HEK293 (cell line): ENCODE measurements at regions not wholly inside any gene's neighbourhood (a gene's known extent, or its start where the extent isn't known, plus 50 kb on each side); places are given as distances from the start of the nearest gene placed in this dataset.
"Not testable (repeated sequence)": the region's sequence is repeated elsewhere in the genome, so short reads cannot be mapped to it uniquely, and the experiment has no call there.

ENCODE experiments used
- CTCF ChIA-PET: fragments of 350-600 bp; formaldehyde crosslinking; extraction: SDS; loops from one replicate; lab custom pipeline; 2021; ENCODE audit warnings: antibody characterized with exemption; lab: Yijun Ruan, JAX
- POLR2A ChIA-PET: fragments of 300-600 bp; formaldehyde crosslinking; extraction: SDS; loops from one replicate; lab custom pipeline; 2020; ENCODE audit warnings: antibody characterized with exemption, inconsistent platforms; lab: Yijun Ruan, JAX
- H3K27ac ChIP-seq: fragments of 200-500 bp; sonication (Bioruptor generic); 2 replicates; pipeline ENCODE4 v1.5.1; 2014; ENCODE audit warnings: low read depth, low read length, control low read depth, inconsistent platforms; ENCODE audit errors: extremely low read depth
- H3K36me3 ChIP-seq, 2 experiments: fragments of 200-500 bp in 1 of 2; sonication (Bioruptor generic) in 1 of 2; 1 replicate in 1 of 2; 2 replicates in 1 of 2; pipeline ENCODE4 v1.5.1; 2014 to 2017; ENCODE audit warnings: inconsistent platforms in 2 of 2, low read length in 2 of 2; ENCODE audit not compliant: control insufficient read depth in 2 of 2, insufficient read depth in 1 of 2
- H3K4me1 ChIP-seq: fragments of 200-500 bp; sonication (Bioruptor generic); 2 replicates; pipeline ENCODE4 v1.5.1; 2014; ENCODE audit warnings: mild to moderate bottlenecking, low read length, inconsistent platforms; ENCODE audit not compliant: control insufficient read depth, insufficient read depth
- H3K4me3 ChIP-seq: 2 replicates; pipeline ENCODE4 v1.5.1; 2011; ENCODE audit warnings: low read depth, mild to moderate bottlenecking, control low read depth, low read length, moderate library complexity
- H3K9me3 ChIP-seq: fragments of 200-500 bp; sonication (Bioruptor generic); 2 replicates; pipeline ENCODE4 v1.5.1; 2014; ENCODE audit warnings: low read depth, low read length, inconsistent platforms; ENCODE audit not compliant: control insufficient read depth, insufficient read depth
- FEZF1 ChIP-seq: fragments of 450-650 bp; formaldehyde crosslinking; IDR thresholded peaks from 2 replicates; pipeline ENCODE4 v1.5.1; 2016; ENCODE audit warnings: missing biosample characterization, missing genetic modification characterization
- IKZF3 ChIP-seq: fragments of 450-650 bp; IDR thresholded peaks from 2 replicates; pipeline ENCODE4 v1.5.0; 2018; ENCODE audit warnings: missing biosample characterization, mild to moderate bottlenecking, missing genetic modification characterization, moderate library complexity
- MYNN ChIP-seq: fragments of 450-650 bp; formaldehyde crosslinking; IDR thresholded peaks from 2 replicates; pipeline ENCODE4 v1.5.1; 2016; ENCODE audit warnings: missing biosample characterization, missing genetic modification characterization, borderline replicate concordance
- PRDM6 ChIP-seq: fragments of 450-650 bp; formaldehyde crosslinking; IDR thresholded peaks from 2 replicates; pipeline ENCODE4 v1.5.1; 2017; ENCODE audit warnings: missing biosample characterization, missing genetic modification characterization
- SCRT1 ChIP-seq: fragments of 450-650 bp; formaldehyde crosslinking; IDR thresholded peaks from 2 replicates; pipeline ENCODE4 v1.5.1; 2016; ENCODE audit warnings: missing biosample characterization, missing genetic modification characterization, borderline replicate concordance
- SP3 ChIP-seq: fragments of 450-650 bp; formaldehyde crosslinking; IDR thresholded peaks from 2 replicates; pipeline ENCODE4 v1.5.1; 2016; ENCODE audit warnings: missing biosample characterization, missing genetic modification characterization
- ZBTB17 ChIP-seq: fragments of 450-650 bp; formaldehyde crosslinking; IDR thresholded peaks from 2 replicates; pipeline ENCODE4 v1.5.1; 2016; ENCODE audit warnings: missing biosample characterization, missing genetic modification characterization
- ZBTB7A ChIP-seq: fragments of 450-650 bp; formaldehyde crosslinking; IDR thresholded peaks from 2 replicates; pipeline ENCODE4 v1.5.1; 2016; ENCODE audit warnings: low read depth, missing biosample characterization, missing genetic modification characterization
- ZNF10 ChIP-seq: fragments of 450-650 bp; formaldehyde crosslinking; IDR thresholded peaks from 2 replicates; pipeline ENCODE4 v1.5.1; 2017; ENCODE audit warnings: missing biosample characterization, missing genetic modification characterization
- ZNF529 ChIP-seq: fragments of 450-650 bp; formaldehyde crosslinking; IDR thresholded peaks from 2 replicates; pipeline ENCODE4 v1.5.1; 2017; ENCODE audit warnings: missing genetic modification characterization, missing biosample characterization; ENCODE audit not compliant: insufficient replicate concordance
- ZNF558 ChIP-seq: fragments of 450-650 bp; formaldehyde crosslinking; IDR thresholded peaks from 2 replicates; pipeline ENCODE4 v1.5.1; 2016; ENCODE audit warnings: missing biosample characterization, missing genetic modification characterization
- ZNF561 ChIP-seq: fragments of 450-650 bp; IDR thresholded peaks from 2 replicates; pipeline ENCODE4 v1.5.1; 2018; ENCODE audit warnings: missing biosample characterization, missing genetic modification characterization, borderline replicate concordance
- ZNF624 ChIP-seq: fragments of 450-650 bp; formaldehyde crosslinking; IDR thresholded peaks from 2 replicates; pipeline ENCODE4 v1.5.1; 2017; ENCODE audit warnings: missing biosample characterization, missing genetic modification characterization
- ZNF658 ChIP-seq: fragments of 450-650 bp; formaldehyde crosslinking; IDR thresholded peaks from 2 replicates; pipeline ENCODE4; 2016; ENCODE audit warnings: missing biosample characterization, missing genetic modification characterization
- ZSCAN23 ChIP-seq: fragments of 450-650 bp; formaldehyde crosslinking; IDR thresholded peaks from 2 replicates; pipeline ENCODE4 v1.5.1; 2016; ENCODE audit warnings: missing biosample characterization, missing genetic modification characterization
- TF ChIP-seq, protein P1 (sequence below): fragments of 450-650 bp; formaldehyde crosslinking; IDR thresholded peaks from 2 replicates; pipeline ENCODE4 v1.5.1; 2016; ENCODE audit warnings: missing biosample characterization, missing genetic modification characterization, low read depth
- TF ChIP-seq, protein P2 (sequence below): fragments of 450-650 bp; formaldehyde crosslinking; IDR thresholded peaks from 2 replicates; pipeline ENCODE4 v1.5.1; 2016; ENCODE audit warnings: missing biosample characterization, missing genetic modification characterization

DNA sequence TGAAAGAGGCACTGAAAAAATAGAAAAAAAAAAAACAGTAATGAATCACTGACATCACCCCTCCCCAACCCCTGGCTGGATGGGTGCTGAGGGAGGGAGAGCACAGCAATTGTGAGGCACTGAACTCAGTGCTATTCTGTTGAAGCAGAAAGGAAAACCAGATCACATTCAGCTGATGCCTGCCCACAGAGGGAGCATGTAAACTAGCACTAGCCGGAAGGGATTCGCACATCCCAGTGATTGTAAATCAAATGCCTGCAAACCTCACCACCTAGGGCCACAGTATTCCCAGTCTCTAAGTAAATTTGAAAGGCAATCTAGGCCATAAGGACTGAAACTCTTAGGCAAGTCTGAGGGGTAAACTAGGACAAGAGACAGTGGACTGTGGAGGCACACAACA is 772.0 kb upstream of the CCDC179 start:
- CTCF ChIA-PET, result no interaction called here
- Histone ChIP-seq H3K4me3 (no peak overlapping the region), H3K9me3 (no peaks in the 10 kb centered on the region), H3K36me3 (no peaks in the 10 kb centered on the region), H3K4me1 (no peaks in the 10 kb centered on the region), H3K27ac (no peak overlapping the region)
- TF ChIP-seq ZSCAN23 (tag by site-specific recombination) (no peak), ZBTB7A (tag by site-specific recombination) (no peak), ZNF624 (tag by site-specific recombination) (no peak), ZNF10 (tag by site-specific recombination) (no peak), FEZF1 (tag by site-specific recombination) (no peak), PRDM6 (no peak), ZBTB17 (tag by site-specific recombination) (no peak)
- POLR2A ChIA-PET, result no interaction called here

- Histone ChIP-seq H3K4me3 (no peak overlapping the region), H3K36me3 (no peaks in the 10 kb centered on the region), H3K9me3 (no peaks in the 10 kb centered on the region), H3K4me1 (no peaks in the 10 kb centered on the region), H3K27ac (no peak overlapping the region)
- TF ChIP-seq, protein P1, sequence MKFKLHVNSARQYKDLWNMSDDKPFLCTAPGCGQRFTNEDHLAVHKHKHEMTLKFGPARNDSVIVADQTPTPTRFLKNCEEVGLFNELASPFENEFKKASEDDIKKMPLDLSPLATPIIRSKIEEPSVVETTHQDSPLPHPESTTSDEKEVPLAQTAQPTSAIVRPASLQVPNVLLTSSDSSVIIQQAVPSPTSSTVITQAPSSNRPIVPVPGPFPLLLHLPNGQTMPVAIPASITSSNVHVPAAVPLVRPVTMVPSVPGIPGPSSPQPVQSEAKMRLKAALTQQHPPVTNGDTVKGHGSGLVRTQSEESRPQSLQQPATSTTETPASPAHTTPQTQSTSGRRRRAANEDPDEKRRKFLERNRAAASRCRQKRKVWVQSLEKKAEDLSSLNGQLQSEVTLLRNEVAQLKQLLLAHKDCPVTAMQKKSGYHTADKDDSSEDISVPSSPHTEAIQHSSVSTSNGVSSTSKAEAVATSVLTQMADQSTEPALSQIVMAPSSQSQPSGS (tag by site-specific recombination), result no peak
- no peak for TF ChIP-seq SP3 (tag by site-specific recombination)
- no peak for TF ChIP-seq ZNF529 (tag by site-specific recombination)
- no peak for TF ChIP-seq MYNN
- TF ChIP-seq ZNF561, result no peak
- no peak for TF ChIP-seq SCRT1 (tag by site-specific recombination)
- TF ChIP-seq, protein P2, sequence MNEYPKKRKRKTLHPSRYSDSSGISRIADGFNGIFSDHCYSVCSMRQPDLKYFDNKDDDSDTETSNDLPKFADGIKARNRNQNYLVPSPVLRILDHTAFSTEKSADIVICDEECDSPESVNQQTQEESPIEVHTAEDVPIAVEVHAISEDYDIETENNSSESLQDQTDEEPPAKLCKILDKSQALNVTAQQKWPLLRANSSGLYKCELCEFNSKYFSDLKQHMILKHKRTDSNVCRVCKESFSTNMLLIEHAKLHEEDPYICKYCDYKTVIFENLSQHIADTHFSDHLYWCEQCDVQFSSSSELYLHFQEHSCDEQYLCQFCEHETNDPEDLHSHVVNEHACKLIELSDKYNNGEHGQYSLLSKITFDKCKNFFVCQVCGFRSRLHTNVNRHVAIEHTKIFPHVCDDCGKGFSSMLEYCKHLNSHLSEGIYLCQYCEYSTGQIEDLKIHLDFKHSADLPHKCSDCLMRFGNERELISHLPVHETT (tag by site-specific recombination), result no peak
- no peak for TF ChIP-seq ZNF558 (tag by site-specific recombination)
- no peak for TF ChIP-seq IKZF3 (tag by site-specific recombination)
- no peak for TF ChIP-seq ZNF658 (tag by site-specific recombination)
- CTCF ChIA-PET, result interaction anchor here (0.7 kb wide), 1 partner anchor 8 kb away, joined by 3 read pairs; no protein-coding TSS in a partner anchor
- POLR2A ChIA-PET, result no interaction called here
These were observed 784.2 kb upstream of the CCDC179 start for GRCh38 chr11:23644443-23644842.

DNA sequence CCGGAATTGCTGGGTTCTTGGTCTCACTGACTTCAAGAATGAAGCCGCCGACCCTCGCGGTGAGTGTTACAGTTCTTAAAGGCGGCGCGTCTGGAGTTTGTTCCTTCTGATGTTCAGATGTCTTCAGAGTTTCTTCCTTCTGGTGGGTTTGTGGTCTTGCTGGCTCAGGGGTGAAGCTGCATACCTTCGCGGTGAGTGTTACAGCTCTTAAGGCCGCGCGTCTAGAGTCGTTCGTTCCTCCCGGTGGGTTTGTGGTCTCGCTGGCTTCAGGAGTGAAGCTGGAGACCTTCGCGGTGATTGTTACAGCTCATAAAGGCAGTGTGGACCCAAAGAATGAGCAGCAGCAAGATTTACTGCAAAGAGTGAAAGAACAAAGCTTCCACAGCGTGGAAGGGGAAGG is 792.1 kb upstream of the CCDC179 start:
- H3K9me3 ChIP-seq, H3K4me3 ChIP-seq, H3K27ac ChIP-seq, POLR2A ChIA-PET, H3K36me3 ChIP-seq, H3K4me1 ChIP-seq: not testable (repeated sequence)
- CTCF ChIA-PET, result interaction anchor here (0.6 kb wide), 1 partner anchor 8 kb away, joined by 3 read pairs; no protein-coding TSS in a partner anchor
